Right cardiac atrium (tissue), 5 donors: ENCODE measurements at regions not wholly inside any gene's neighbourhood (a gene's known extent, or its start where the extent isn't known, plus 50 kb on each side); places are given as distances from the start of the nearest gene placed in this dataset.
A peak's percentile ranks its signal among the peaks of the same experiment; 100 is the strongest.

Experiments
- ATAC-seq, 2 donors: fragments of 200-7000 bp; cut with Tn5 transposase; one replicate each; pipeline versions ENCODE4 v1.8.0 to v1.9.1; 2020; ENCODE audit warnings: moderate library complexity in 2 of 2, mild to moderate bottlenecking in 1 of 2
- DNase-seq, 3 donors: peaks; one replicate each; pipeline ENCODE4 v3.0.0-alpha.2; 2020
- H3K27ac ChIP-seq: one replicate; pipeline ENCODE4 v1.5.1; 2013; ENCODE audit warnings: mild to moderate bottlenecking, low read length, control low read depth, moderate library complexity
- H3K27me3 ChIP-seq: one replicate; pipeline ENCODE4 v1.6.1; 2013; ENCODE audit not compliant: control insufficient read depth, insufficient read depth
- H3K4me1 ChIP-seq: one replicate; pipeline ENCODE4 v1.6.1; 2013; ENCODE audit warnings: low read length; ENCODE audit not compliant: control insufficient read depth, insufficient read depth
- H3K4me3 ChIP-seq: one replicate; pipeline ENCODE4 v1.5.1; 2013; ENCODE audit warnings: low read length, control low read depth
- H3K9me3 ChIP-seq: one replicate; pipeline ENCODE4 v1.6.1; 2013; ENCODE audit warnings: low read length; ENCODE audit not compliant: control insufficient read depth
- WGBS: extraction: QIAGEN DNeasy Blood & Tissue Kit; methylation state at CpG from one replicate; pipeline ENCODE4 v1.1.7; 2013; 5-methylcytosine and 5-hydroxymethylcytosine counted together
- intact Hi-C, 4 donors: fragments of 100-400 bp; cut with DNase I; formaldehyde crosslinking; loops; one replicate each; pipeline versions ENCODE4 v1.11.0 to v1.14.0; 2022 to 2023
- donor health status: healthy with polysubstance abuse.
- donor health status: DM: no; HTN: yes; CAD: no.
- donor health status: DM: no; HTN: no; CAD: no.
- donor health status: DM: no; HTN: yes; CAD: no; lungs with severe emphysema.
- donor health status: DM: yes; HTN: yes; CAD: no.

DNA sequence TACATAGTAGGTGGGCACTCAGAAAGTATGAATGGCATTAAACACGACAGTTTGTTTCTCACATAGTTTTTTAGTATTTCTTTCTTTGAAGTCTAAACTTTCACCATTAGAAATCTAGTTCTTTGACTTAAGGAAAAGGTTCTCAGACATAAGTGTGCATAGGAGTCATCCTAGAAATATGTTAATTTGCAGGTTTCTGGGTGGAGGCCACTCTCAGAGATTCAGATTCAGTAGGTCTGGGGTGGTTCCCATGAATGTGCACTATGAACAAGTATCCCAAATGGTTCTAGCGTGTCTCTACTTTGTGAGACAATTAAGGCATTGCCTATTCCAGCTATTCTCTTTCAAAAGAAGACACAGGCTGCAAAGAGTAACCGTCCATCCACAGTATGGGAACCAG is 119.3 kb downstream of the NGF start:
- intact Hi-C loops, result loop anchor here in 1 of 4 donors (10.0 kb wide), 1 partner anchor 74 kb away; no protein-coding TSS in a partner anchor
- no peaks in the 10 kb centered on the region for H3K9me3 ChIP-seq
- H3K4me3 ChIP-seq, result no peak overlapping the region
- H3K4me1 ChIP-seq, result peaks cover 5% of the 10 kb centered on the region
- no peaks in the 10 kb centered on the region for H3K27me3 ChIP-seq
- no peak overlapping the region for H3K27ac ChIP-seq
- ATAC-seq (no peak), DNase-seq (no peak)
- 94% methylated on average over 3 of the region's 3 CpGs for WGBS

- H3K27ac ChIP-seq, result peak overlapping the region; percentile 20
- intact Hi-C loops, result loop anchor here in 1 of 4 donors (10.0 kb wide), 1 partner anchor 73 kb away; no protein-coding TSS in a partner anchor
- no peaks in the 10 kb centered on the region for H3K27me3 ChIP-seq
- no peaks in the 10 kb centered on the region for H3K9me3 ChIP-seq
- WGBS, result 43% methylated on average over 6 of the region's 6 CpGs
- ATAC-seq (no peak), DNase-seq (no peak)
- no peak overlapping the region for H3K4me3 ChIP-seq
- H3K4me1 ChIP-seq, result peaks cover 5% of the 10 kb centered on the region
Observed at GRCh38 chr1:115218034-115218405, 120.0 kb downstream of the NGF start.

- WGBS, result 36% methylated on average over 11 of the region's 11 CpGs
Observed at GRCh38 chr1:115217150-115218033, 120.7 kb downstream of the NGF start.

DNA sequence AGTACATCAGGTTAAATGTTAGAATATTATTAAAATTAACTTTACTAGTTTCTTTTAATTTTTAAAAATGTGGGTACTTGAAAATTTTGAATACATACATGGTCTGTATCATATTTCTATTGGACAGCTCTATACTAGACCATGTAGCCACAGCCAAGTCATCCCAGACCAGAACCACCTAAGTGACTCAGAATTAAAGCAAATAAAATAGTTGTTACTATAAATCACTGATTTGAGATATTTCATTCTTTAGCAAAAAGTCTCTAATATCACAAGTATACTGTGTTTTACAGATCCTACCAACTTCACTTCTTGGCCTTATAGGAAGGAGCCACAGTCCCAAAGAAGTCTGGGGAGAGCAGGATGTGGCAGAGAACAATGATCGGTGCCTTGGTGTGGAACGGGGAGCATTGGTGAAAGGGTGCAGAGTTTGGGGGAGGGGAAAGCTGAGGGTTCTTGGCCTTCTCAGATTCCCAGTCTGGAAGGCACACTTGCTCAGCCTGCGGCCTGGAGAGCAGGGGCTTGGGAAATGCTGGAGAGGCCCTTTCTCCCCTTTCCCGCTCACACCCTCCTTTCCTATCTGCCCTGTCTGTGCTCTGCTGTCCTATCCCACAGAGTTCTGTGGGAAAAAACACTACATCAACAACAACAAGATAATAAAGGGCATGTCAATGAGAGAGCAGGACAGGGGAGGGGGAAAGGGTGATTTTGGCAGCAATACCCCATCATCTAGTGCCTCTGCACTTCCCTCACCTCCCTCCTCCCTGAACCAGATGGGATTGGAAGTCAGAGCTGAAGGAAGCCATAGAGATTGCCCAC is 122.1 kb downstream of the NGF start:
- DNase-seq (peak; percentile 30 to 68 (median 66)), ATAC-seq (peak; percentile 55 to 59)
- intact Hi-C loops, result loop anchor here in 1 of 4 donors (10.0 kb wide), 1 partner anchor 71 kb away; no protein-coding TSS in a partner anchor
- 66% methylated on average over 4 of the region's 4 CpGs for WGBS
- no peaks in the 10 kb centered on the region for H3K27me3 ChIP-seq
- peak overlapping the region; percentile 47 for H3K27ac ChIP-seq
- H3K9me3 ChIP-seq, result no peaks in the 10 kb centered on the region
- H3K4me1 ChIP-seq, result peaks cover 5% of the 10 kb centered on the region
- H3K4me3 ChIP-seq, result no peak overlapping the region

More at GRCh38 chr1:115217150-115218033, 120.7 kb downstream of the NGF start:
- peaks cover 5% of the 10 kb centered on the region for H3K4me1 ChIP-seq
- intact Hi-C loops, result loop anchor here in 1 of 4 donors (10.0 kb wide), 1 partner anchor 73 kb away; no protein-coding TSS in a partner anchor
- no peaks in the 10 kb centered on the region for H3K27me3 ChIP-seq
- H3K4me3 ChIP-seq, result no peak overlapping the region
- peak; percentile 73 to 77 for ATAC-seq
- DNase-seq, result peak; percentile 59 to 80 (median 63)
- H3K27ac ChIP-seq, result peak overlapping the region; percentile 82
- H3K9me3 ChIP-seq, result no peaks in the 10 kb centered on the region

DNA sequence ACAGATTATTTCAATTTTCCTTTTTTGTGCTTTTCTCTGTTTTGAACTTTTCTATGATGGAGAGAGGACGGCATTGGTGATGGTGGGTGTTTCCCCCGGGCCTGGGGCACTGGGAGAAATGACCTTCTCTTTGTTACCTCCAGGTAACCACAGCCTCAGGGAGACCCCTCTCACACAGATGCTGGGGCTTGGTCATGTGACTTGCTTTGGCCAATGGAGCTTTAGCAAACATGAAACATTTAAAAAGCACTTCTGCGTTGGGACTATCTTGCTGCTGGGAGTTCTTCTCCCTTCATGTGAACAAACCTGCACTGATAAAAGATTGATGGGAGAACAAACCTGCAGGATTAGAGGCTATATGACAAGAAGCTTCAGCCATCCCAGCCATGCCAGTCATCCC is 122.9 kb downstream of the NGF start:
- H3K27ac ChIP-seq, result no peak overlapping the region
- intact Hi-C loops, result loop anchor here in 1 of 4 donors (10.0 kb wide), 1 partner anchor 70 kb away; no protein-coding TSS in a partner anchor

GRCh38 chr1:115214098-115214497 is 124.0 kb downstream of the NGF start:
- H3K4me3 ChIP-seq, result no peak overlapping the region
- no peak overlapping the region for H3K27ac ChIP-seq
- WGBS, result 79% methylated on average over 1 of the region's 1 CpG
- H3K27me3 ChIP-seq, result no peaks in the 10 kb centered on the region
- H3K9me3 ChIP-seq, result no peaks in the 10 kb centered on the region
- intact Hi-C loops, result loop anchor here in 1 of 4 donors (10.0 kb wide), 1 partner anchor 69 kb away; no protein-coding TSS in a partner anchor
- ATAC-seq, result no peak
- DNase-seq, result no peak
- peaks cover 7% of the 10 kb centered on the region for H3K4me1 ChIP-seq

More for the DNA sequence above, 122.9 kb downstream of the NGF start:
- Histone ChIP-seq H3K4me1 (peaks cover 7% of the 10 kb centered on the region), H3K9me3 (no peaks in the 10 kb centered on the region), H3K4me3 (no peak overlapping the region), H3K27me3 (no peaks in the 10 kb centered on the region)
- 95% methylated on average over 3 of the region's 3 CpGs for WGBS
- no peak for DNase-seq
- ATAC-seq, result no peak

DNA sequence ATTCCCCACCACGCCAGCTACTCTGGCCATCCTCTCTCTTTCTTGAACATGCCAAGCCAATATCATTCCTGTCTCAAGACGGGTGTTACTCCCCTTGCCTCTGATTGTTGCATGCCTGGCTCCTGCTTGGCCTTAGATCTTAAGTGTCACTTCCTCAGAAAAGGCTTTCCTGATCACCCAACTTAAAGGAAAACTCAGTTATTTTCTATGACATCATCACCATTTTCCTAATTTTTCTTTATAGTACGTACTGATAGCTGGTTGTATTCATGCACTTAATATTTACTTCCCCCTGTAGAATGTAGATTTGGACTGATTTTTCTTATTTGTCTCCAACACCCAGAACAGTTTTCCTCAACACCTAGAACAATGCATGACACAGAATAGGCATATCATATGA is 123.8 kb upstream of the TSPAN2 start:
- DNase-seq (no peak), ATAC-seq (no peak)
- H3K4me1 ChIP-seq, result peaks cover 7% of the 10 kb centered on the region
- intact Hi-C loops, result loop anchor here in 1 of 4 donors (10.0 kb wide), 1 partner anchor 68 kb away; no protein-coding TSS in a partner anchor
- H3K9me3 ChIP-seq, result no peaks in the 10 kb centered on the region
- H3K4me3 ChIP-seq, result no peak overlapping the region
- no peak overlapping the region for H3K27ac ChIP-seq
- WGBS, result 83% methylated on average over 3 of the region's 3 CpGs
- H3K27me3 ChIP-seq, result no peaks in the 10 kb centered on the region

GRCh38 chr1:115211071-115211745 is 121.9 kb upstream of the TSPAN2 start:
- DNase-seq (peak; percentile 37 to 68 (median 51)), ATAC-seq (peak; percentile 76 to 77)
- Histone ChIP-seq H3K27me3 (no peaks in the 10 kb centered on the region), H3K4me3 (no peak overlapping the region), H3K4me1 (peaks cover 4% of the 10 kb centered on the region), H3K27ac (peak overlapping the region; percentile 80), H3K9me3 (no peaks in the 10 kb centered on the region)
- WGBS, result 68% methylated on average over 3 of the region's 3 CpGs
- intact Hi-C loops, result loop anchor here in 1 of 4 donors (10.0 kb wide), 1 partner anchor 66 kb away; no protein-coding TSS in a partner anchor

DNA sequence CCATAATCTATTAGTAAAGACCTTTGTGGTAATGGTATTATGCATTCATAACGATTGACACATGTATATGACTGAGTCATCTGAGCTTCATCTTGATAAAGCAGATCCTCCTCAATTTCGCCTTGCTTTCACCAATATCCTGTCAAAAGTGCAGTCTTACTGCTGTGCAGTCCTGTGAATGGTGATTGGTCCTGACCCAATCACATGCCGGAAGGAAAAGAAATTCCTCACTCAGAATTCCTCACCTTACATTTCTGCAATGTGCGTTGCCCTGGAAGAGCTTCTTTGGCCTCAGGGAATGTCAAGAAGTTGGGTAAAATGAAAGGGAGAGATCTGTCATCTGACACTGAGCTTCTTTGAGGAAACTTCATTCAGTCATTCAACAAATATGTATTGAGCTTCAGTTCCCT is 121.0 kb upstream of the TSPAN2 start:
- ATAC-seq (no peak), DNase-seq (no peak)
- Histone ChIP-seq H3K27ac (no peak overlapping the region), H3K4me3 (no peak overlapping the region), H3K4me1 (peaks cover 2% of the 10 kb centered on the region), H3K9me3 (no peaks in the 10 kb centered on the region), H3K27me3 (no peaks in the 10 kb centered on the region)
- 91% methylated on average over 4 of the region's 4 CpGs for WGBS
- intact Hi-C loops, result loop anchor here in 1 of 4 donors (10.0 kb wide), 1 partner anchor 66 kb away; no protein-coding TSS in a partner anchor

DNA sequence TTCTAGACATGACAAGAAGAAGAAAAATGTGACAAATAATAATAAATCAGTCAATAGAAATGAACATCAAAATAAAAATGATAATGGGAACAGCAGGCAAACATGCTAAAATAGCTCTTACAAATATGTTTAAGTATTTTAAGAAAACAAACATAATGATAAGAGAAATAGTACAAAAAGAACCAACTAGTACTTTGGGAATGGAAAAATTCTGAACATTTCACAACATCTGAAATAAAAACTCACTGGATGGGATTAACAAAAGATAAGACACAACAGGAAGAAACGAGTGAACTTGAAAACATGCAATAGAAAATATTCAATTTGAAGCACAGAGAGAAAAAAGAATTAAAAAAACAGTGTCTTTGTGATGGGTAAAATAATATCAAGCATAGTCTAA is 115.2 kb upstream of the TSPAN2 start:
- intact Hi-C loops, result no loop called here
- no peak for ATAC-seq
- Histone ChIP-seq H3K27ac (no peak overlapping the region), H3K9me3 (no peaks in the 10 kb centered on the region), H3K27me3 (no peaks in the 10 kb centered on the region), H3K4me3 (no peak overlapping the region), H3K4me1 (no peaks in the 10 kb centered on the region)
- no peak for DNase-seq
- WGBS, result 35% methylated on average over 1 of the region's 1 CpG
